AG04450 (cell line): ENCODE measurements at regions not wholly inside any gene's neighbourhood (a gene's known extent, or its start where the extent isn't known, plus 50 kb on each side); places are given as distances from the start of the nearest gene placed in this dataset.

Source experiments
- CTCF ChIA-PET: fragments of 300-600, 350-600 bp; formaldehyde crosslinking; extraction: SDS; loops from one replicate; lab custom pipeline; 2022; ENCODE audit warnings: antibody characterized with exemption, inconsistent platforms; lab: Charles Lee
- POLR2A ChIA-PET: fragments of 350-600 bp; formaldehyde crosslinking; extraction: SDS; loops from one replicate; lab custom pipeline; 2021; ENCODE audit warnings: antibody characterized with exemption, inconsistent platforms; lab: Yijun Ruan, JAX
- DNase-seq: peaks from one replicate; pipeline ENCODE4 v3.0.0-alpha.2; 2011; ENCODE audit warnings: low read depth, low spot score
- H3K27ac ChIP-seq: one replicate; pipeline ENCODE4 v1.5.1; 2012; ENCODE audit warnings: low read depth, low read length, control low read depth
- H3K27me3 ChIP-seq: one replicate; pipeline ENCODE4 v1.6.0; 2012; ENCODE audit warnings: low read length; ENCODE audit not compliant: control insufficient read depth, insufficient read depth
- H3K4me3 ChIP-seq: 2 replicates; pipeline ENCODE4 v1.5.1; 2011; ENCODE audit warnings: mild to moderate bottlenecking, low read depth, low read length, control low read depth
- H3K9me3 ChIP-seq: 2 replicates; pipeline ENCODE4 v1.5.1; 2012; ENCODE audit warnings: low read length; ENCODE audit not compliant: control insufficient read depth, insufficient read depth
- CTCF ChIP-seq: IDR thresholded peaks from 2 replicates; pipeline ENCODE4 v1.5.1; 2011; ENCODE audit warnings: low read depth, low read length, control low read depth, inconsistent platforms

- Histone ChIP-seq H3K4me3 (no peak overlapping the region), H3K27ac (no peak overlapping the region), H3K27me3 (no peaks in the 10 kb centered on the region), H3K9me3 (no peaks in the 10 kb centered on the region)
- DNase-seq: no peak
- ChIA-PET POLR2A (no interaction called here), CTCF (no interaction called here)
- TF ChIP-seq CTCF: no peak
Observed at GRCh38 chr4:181202240-181202639, 1041.0 kb upstream of the TENM3 start.

- no peak overlapping the region for H3K27ac ChIP-seq
- CTCF ChIA-PET: no interaction called here
- POLR2A ChIA-PET: no interaction called here
Observed at GRCh38 chr4:181204109-181204508, 1039.1 kb upstream of the TENM3 start.

GRCh38 chr4:181213551-181213950 lies 1029.7 kb upstream of the TENM3 start:
- TF ChIP-seq CTCF: no peak
- H3K27ac ChIP-seq: no peak overlapping the region
- H3K4me3 ChIP-seq: no peak overlapping the region
- H3K9me3 ChIP-seq: no peaks in the 10 kb centered on the region
- no peaks in the 10 kb centered on the region for H3K27me3 ChIP-seq
- DNase-seq: no peak
- CTCF ChIA-PET: no interaction called here
- POLR2A ChIA-PET: no interaction called here

More at GRCh38 chr4:181204109-181204508, 1039.1 kb upstream of the TENM3 start:
- no peak for DNase-seq
- no peaks in the 10 kb centered on the region for H3K9me3 ChIP-seq
- no peaks in the 10 kb centered on the region for H3K27me3 ChIP-seq
- no peak overlapping the region for H3K4me3 ChIP-seq
- no peak for TF ChIP-seq CTCF

GRCh38 chr4:181216501-181216900 lies 1026.7 kb upstream of the TENM3 start:
- POLR2A ChIA-PET: no interaction called here
- no peak overlapping the region for H3K27ac ChIP-seq

More at GRCh38 chr4:181216501-181216900, 1026.7 kb upstream of the TENM3 start:
- CTCF ChIA-PET: no interaction called here
- H3K9me3 ChIP-seq: no peaks in the 10 kb centered on the region
- H3K4me3 ChIP-seq: no peak overlapping the region
- no peak for DNase-seq
- H3K27me3 ChIP-seq: no peaks in the 10 kb centered on the region
- no peak for TF ChIP-seq CTCF
